ENCODE measurements at regions not wholly inside any gene's neighbourhood (a gene's known extent, or its start where the extent isn't known, plus 50 kb on each side); places are given as distances from the start of the nearest gene placed in this dataset.

GRCh38 chr6:169317441-169318202 lies 64.0 kb upstream of the THBS2 start:
- TF ChIP-seq, protein P1, sequence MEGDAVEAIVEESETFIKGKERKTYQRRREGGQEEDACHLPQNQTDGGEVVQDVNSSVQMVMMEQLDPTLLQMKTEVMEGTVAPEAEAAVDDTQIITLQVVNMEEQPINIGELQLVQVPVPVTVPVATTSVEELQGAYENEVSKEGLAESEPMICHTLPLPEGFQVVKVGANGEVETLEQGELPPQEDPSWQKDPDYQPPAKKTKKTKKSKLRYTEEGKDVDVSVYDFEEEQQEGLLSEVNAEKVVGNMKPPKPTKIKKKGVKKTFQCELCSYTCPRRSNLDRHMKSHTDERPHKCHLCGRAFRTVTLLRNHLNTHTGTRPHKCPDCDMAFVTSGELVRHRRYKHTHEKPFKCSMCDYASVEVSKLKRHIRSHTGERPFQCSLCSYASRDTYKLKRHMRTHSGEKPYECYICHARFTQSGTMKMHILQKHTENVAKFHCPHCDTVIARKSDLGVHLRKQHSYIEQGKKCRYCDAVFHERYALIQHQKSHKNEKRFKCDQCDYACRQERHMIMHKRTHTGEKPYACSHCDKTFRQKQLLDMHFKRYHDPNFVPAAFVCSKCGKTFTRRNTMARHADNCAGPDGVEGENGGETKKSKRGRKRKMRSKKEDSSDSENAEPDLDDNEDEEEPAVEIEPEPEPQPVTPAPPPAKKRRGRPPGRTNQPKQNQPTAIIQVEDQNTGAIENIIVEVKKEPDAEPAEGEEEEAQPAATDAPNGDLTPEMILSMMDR (IDR thresholded peaks at IDR 0.05): no peak
- H3K4me3 ChIP-seq: no peak overlapping the region
- intact Hi-C loops (cut with DNase I, micrococcal nuclease): no loop called here
- H3K36me3 ChIP-seq (ENCODE audit: low read depth): no peaks in the 10 kb centered on the region
- no peaks in the 10 kb centered on the region for H3K9me3 ChIP-seq
- DNase-seq (no peak), ATAC-seq (no peak)
- H3K4me1 ChIP-seq (ENCODE audit: low read depth): no peaks in the 10 kb centered on the region

GRCh38 chr6:169316651-169317050 lies 63.0 kb upstream of the THBS2 start:
- ATAC-seq (no peak), DNase-seq (no peak)
- intact Hi-C loops (cut with DNase I, micrococcal nuclease): no loop called here
- no peaks in the 10 kb centered on the region for H3K36me3 ChIP-seq (ENCODE audit: low read depth)
- no peaks in the 10 kb centered on the region for H3K9me3 ChIP-seq
- no peak overlapping the region for H3K4me3 ChIP-seq
- H3K4me1 ChIP-seq (ENCODE audit: low read depth): no peaks in the 10 kb centered on the region
- TF ChIP-seq, protein P1 (IDR thresholded peaks at IDR 0.05): no peak

DNA sequence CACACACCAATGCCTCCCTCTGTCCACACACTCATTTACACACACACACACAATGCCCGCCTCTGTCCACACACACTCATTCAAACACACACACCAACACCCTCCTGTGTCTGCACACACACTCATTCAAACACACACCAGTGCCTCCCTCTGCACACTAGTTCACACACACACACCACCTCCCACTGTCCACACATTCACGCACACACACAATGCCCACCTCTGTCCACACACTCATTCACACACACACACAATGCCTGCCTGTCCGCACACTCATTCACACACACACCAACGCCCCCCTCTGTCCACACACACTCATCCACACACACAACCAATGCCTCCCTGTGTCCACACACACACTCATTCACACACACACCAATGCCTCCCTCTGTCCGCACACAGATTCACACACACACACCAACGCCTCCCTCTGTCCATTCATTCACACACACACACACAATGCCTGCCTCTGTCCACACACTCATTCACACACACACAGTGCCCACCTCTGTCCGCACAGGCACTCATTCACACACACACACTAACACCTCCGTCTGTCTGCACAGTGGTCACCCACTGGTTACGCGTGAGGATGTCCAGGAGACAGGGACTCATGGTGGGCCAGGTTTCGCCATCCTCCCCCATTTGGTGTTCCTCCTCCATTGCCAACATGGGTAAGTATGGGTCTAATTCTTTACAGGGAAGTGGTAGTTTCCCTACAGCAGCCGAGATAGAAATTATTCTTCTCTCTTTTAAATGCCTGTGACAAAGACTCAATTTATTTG lies 62.4 kb upstream of the THBS2 start:
- Histone ChIP-seq H3K4me1 (ENCODE audit: low read depth) (no peaks in the 10 kb centered on the region), H3K36me3 (ENCODE audit: low read depth) (no peaks in the 10 kb centered on the region), H3K4me3 (no peak overlapping the region), H3K9me3 (no peaks in the 10 kb centered on the region)
- TF ChIP-seq, protein P1 (IDR thresholded peaks at IDR 0.05): no peak
- no peak for DNase-seq
- no peak for ATAC-seq
- intact Hi-C loops (cut with DNase I, micrococcal nuclease): no loop called here

DNA sequence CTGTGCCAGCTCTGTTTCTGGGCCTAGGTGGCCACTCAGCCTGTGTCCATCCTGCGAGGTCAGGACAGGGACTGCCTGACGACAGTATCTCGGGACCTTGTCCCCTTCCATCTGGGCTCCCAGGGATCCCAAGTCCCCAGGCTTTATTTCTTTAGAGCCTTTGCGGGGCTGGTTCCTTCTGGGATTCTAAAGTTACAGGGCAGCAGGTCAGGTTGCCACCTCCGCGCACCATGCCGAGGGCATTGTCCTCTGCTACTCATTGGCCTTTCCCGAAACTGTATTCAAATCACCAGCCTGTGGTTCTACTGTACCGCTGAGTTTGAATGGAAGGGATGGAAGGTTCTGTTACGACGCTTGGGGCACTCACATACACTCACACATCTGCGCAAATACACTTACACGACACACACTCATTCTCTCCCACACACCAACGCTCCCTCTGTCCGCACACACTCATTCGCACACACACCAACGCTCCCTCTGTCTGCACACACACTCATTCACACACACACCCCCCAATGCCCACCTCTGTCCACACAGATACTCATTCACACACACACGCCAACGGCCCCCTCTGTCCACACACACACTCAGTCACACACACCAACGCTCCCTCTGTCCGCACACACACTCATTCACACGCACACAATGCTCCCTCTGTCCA lies 59.8 kb upstream of the THBS2 start:
- intact Hi-C loops (cut with DNase I, micrococcal nuclease): no loop called here
- ATAC-seq (no peak), DNase-seq (no peak)
- no peak overlapping the region for H3K4me3 ChIP-seq
- H3K9me3 ChIP-seq: no peaks in the 10 kb centered on the region
- H3K4me1 ChIP-seq (ENCODE audit: low read depth): no peaks in the 10 kb centered on the region
- H3K36me3 ChIP-seq (ENCODE audit: low read depth): no peaks in the 10 kb centered on the region
- TF ChIP-seq, protein P1 (IDR thresholded peaks at IDR 0.05): no peak

- no peaks in the 10 kb centered on the region for H3K9me3 ChIP-seq
- H3K36me3 ChIP-seq (ENCODE audit: low read depth): no peaks in the 10 kb centered on the region
- intact Hi-C loops (cut with DNase I, micrococcal nuclease): no loop called here
- H3K4me1 ChIP-seq (ENCODE audit: low read depth): no peaks in the 10 kb centered on the region
- DNase-seq (peak in 1 of 3 donors; percentile 10), ATAC-seq (no peak)
- TF ChIP-seq, protein P1 (IDR thresholded peaks at IDR 0.05): no peak
- no peak overlapping the region for H3K4me3 ChIP-seq
These were observed 59.2 kb upstream of the THBS2 start for GRCh38 chr6:169312658-169313346.
